ENCODE measurements at regions not wholly inside any gene's neighbourhood (a gene's known extent, or its start where the extent isn't known, plus 50 kb on each side); places are given as distances from the start of the nearest gene placed in this dataset.

DNA sequence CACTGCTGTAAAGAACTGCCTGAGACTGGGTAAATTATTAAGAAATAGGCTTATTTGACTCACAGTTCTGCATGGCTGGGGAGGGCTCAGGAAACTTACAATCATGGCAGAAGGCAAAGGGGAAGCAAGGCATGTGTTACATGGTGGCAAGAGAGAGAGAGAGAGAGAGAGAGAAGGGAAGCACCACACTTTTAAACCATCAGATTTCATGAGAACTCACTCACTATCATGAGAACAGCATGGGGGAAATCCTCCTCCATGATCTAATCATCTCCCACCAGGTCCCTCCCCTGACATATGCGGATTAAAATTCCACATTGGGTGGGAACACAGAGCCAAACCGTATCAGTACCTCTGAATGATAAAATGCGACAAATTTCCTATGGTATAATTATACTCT, 203.9 kb upstream of the MARCKS start:
- ChIA-PET POLR2A (no interaction called here), CTCF (no interaction called here)
- DNase-seq (ENCODE audit: low read depth, low spot score) = no peak
- no peak for TF ChIP-seq CTCF (IDR thresholded peaks at IDR 0.05; ENCODE audit: insufficient read depth, low read length, missing control alignments)
- H3K4me3 ChIP-seq (ENCODE audit: low read depth, low read length) = no peak overlapping the region

DNA sequence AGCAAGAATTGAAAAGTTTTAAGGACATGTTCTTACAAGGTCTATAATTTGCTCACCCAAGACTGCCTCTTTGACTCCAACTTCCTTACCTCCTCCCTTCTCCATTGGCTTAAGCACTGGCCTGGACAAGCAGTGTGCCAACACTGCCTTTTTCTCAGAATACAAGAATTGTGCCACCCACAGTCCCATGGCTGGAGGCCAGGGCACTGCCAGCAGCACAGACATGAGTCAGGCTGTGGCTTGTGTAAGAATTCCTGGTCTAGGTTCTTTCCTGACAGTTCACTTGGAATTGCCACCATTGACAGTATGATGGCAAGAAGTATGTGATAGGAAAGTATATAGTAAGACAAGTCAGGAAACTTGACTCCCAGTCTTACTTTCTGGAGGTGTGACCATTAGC, 202.7 kb upstream of the MARCKS start:
- DNase-seq (ENCODE audit: low read depth, low spot score) = no peak
- no peak for TF ChIP-seq CTCF (IDR thresholded peaks at IDR 0.05; ENCODE audit: insufficient read depth, low read length, missing control alignments)
- POLR2A ChIA-PET = no interaction called here
- CTCF ChIA-PET = no interaction called here
- no peak overlapping the region for H3K4me3 ChIP-seq (ENCODE audit: low read depth, low read length)

DNA sequence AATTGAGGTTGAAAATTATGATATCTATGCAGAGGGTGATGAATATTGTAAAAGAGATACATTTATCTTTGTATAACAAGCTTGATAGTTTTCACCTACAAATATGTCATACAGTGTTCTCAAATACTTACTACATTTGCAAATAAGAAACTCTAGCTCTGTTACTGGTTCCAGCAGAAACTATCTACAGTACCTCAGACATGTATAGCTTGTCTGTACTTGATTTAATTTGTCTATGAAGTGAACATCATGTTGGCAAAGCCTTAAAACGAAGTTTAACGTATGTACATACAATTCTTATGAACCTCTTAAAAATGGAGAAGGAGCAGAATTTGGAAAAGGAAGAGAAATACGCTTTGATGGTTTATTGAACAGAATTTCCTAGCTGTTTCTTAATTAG, 201.4 kb upstream of the MARCKS start:
- CTCF ChIA-PET = interaction anchor here (1.4 to 1.6 kb wide), 2 partner anchors 19 to 223 kb away, joined by 3 read pairs; no protein-coding TSS in a partner anchor
- no peak overlapping the region for H3K4me3 ChIP-seq (ENCODE audit: low read depth, low read length)
- POLR2A ChIA-PET = no interaction called here
- no peak for TF ChIP-seq CTCF (IDR thresholded peaks at IDR 0.05; ENCODE audit: insufficient read depth, low read length, missing control alignments)
- DNase-seq (ENCODE audit: low read depth, low spot score) = no peak

DNA sequence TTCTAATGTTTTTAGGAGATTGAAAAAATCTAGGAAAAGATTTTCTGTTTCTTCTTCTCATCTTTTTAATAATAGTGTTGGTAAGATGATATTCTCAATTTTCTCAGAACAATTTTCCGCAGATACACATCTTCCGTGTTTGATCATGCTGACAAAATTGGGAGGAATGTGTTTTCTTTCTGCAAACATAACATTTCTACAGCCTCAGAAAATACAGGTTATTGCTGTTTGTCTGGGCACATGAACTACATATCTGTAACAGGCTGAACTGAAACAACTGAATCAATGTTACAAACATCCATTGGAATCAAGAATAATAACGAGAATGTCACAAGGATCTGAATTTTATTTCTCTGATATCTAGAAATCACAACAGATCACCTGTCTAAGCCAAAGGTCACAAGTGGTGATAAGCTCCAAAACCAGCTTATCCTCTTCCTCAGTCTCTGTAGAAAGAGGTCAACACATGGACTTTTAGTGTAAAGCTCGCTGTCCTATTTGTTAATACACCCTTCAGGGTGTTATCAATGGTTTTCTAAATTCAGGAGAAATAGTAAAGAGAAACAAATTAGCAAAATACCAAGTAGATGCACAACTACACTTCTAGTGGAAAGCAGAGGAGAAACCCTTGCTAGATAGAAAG, 197.3 kb upstream of the MARCKS start:
- no peak for TF ChIP-seq CTCF (IDR thresholded peaks at IDR 0.05; ENCODE audit: insufficient read depth, low read length, missing control alignments)
- H3K4me3 ChIP-seq (ENCODE audit: low read depth, low read length) = no peak overlapping the region
- ChIA-PET POLR2A (interaction anchor here (0.6 kb wide), 1 partner anchor 13 kb away, joined by 3 read pairs; no protein-coding TSS in a partner anchor), CTCF (interaction anchor here (1.0 kb wide), 1 partner anchor 25 kb away, joined by 3 read pairs; no protein-coding TSS in a partner anchor)
- DNase-seq (ENCODE audit: low read depth, low spot score) = no peak

- ChIA-PET CTCF (interaction anchor here (0.9 to 1.0 kb wide), 2 partner anchors 14 to 24 kb away, joined by 3 read pairs; no protein-coding TSS in a partner anchor), POLR2A (no interaction called here)
- no peak overlapping the region for H3K4me3 ChIP-seq (ENCODE audit: low read depth, low read length)
- TF ChIP-seq CTCF (IDR thresholded peaks at IDR 0.05; ENCODE audit: insufficient read depth, low read length, missing control alignments) = no peak
- DNase-seq (ENCODE audit: low read depth, low spot score) = no peak
These were observed 196.3 kb upstream of the MARCKS start for GRCh38 chr6:113660819-113661218.

GRCh38 chr6:113662093-113662665, 195.0 kb upstream of the MARCKS start:
- no peak for TF ChIP-seq CTCF (IDR thresholded peaks at IDR 0.05; ENCODE audit: insufficient read depth, low read length, missing control alignments)
- POLR2A ChIA-PET = no interaction called here
- CTCF ChIA-PET = interaction anchor here (1.0 kb wide), 1 partner anchor 9 kb away, joined by 3 read pairs; no protein-coding TSS in a partner anchor
- DNase-seq (ENCODE audit: low read depth, low spot score) = no peak
- no peak overlapping the region for H3K4me3 ChIP-seq (ENCODE audit: low read depth, low read length)
